Endothelial cell of hepatic sinusoid (primary cell): ENCODE measurements at regions not wholly inside any gene's neighbourhood (a gene's known extent, or its start where the extent isn't known, plus 50 kb on each side); places are given as distances from the start of the nearest gene placed in this dataset.
"Not testable (repeated sequence)": the region's sequence is repeated elsewhere in the genome, so short reads cannot be mapped to it uniquely, and the experiment has no call there.

Experiments used
- in situ Hi-C: cut with HindIII; loops from 2 replicates; pipeline ENCODE4 v1.10.0; 2017; ENCODE audit warnings: low sequenced_read_pairs

- in situ Hi-C loops: no loop called here
These were observed 140.6 kb downstream of the LCA5 start for GRCh38 chr6:79396625-79397024.

GRCh38 chr6:79394690-79395089 lies 142.5 kb downstream of the LCA5 start:
- in situ Hi-C loops: loop anchor here (5.0 kb wide), 1 partner anchor 38 kb away; no protein-coding TSS in a partner anchor

- in situ Hi-C loops: loop anchor here (5.0 kb wide), 1 partner anchor 40 kb away; no protein-coding TSS in a partner anchor
These were observed 145.1 kb downstream of the LCA5 start for GRCh38 chr6:79392094-79392493.

- in situ Hi-C loops: loop anchor here (5.0 kb wide), 1 partner anchor 41 kb away; no protein-coding TSS in a partner anchor
These were observed 145.8 kb downstream of the LCA5 start for GRCh38 chr6:79391480-79391879.

GRCh38 chr6:79385893-79386292 lies 151.3 kb downstream of the LCA5 start:
- in situ Hi-C loops: no loop called here

GRCh38 chr6:79385333-79385732 lies 150.9 kb upstream of the HMGN3 start:
- in situ Hi-C loops: no loop called here

- in situ Hi-C loops: no loop called here
These were observed 150.4 kb upstream of the HMGN3 start for GRCh38 chr6:79384845-79385244.

- in situ Hi-C loops: no loop called here
These were observed 144.5 kb upstream of the HMGN3 start for GRCh38 chr6:79378957-79379356.

GRCh38 chr6:79377888-79378348 lies 143.4 kb upstream of the HMGN3 start:
- in situ Hi-C loops: no loop called here

GRCh38 chr6:79377047-79377446 lies 142.6 kb upstream of the HMGN3 start:
- in situ Hi-C loops: no loop called here

- in situ Hi-C loops: no loop called here
These were observed 141.3 kb upstream of the HMGN3 start for GRCh38 chr6:79375635-79376337.

GRCh38 chr6:79374308-79374707 lies 139.8 kb upstream of the HMGN3 start:
- in situ Hi-C loops: no loop called here

GRCh38 chr6:79373880-79374279 lies 139.4 kb upstream of the HMGN3 start:
- in situ Hi-C loops: no loop called here

- in situ Hi-C loops: no loop called here
These were observed 138.8 kb upstream of the HMGN3 start for GRCh38 chr6:79373246-79373645.

- in situ Hi-C loops: no loop called here
These were observed 138.3 kb upstream of the HMGN3 start for GRCh38 chr6:79372757-79373156.

- in situ Hi-C loops: no loop called here
These were observed 134.5 kb upstream of the HMGN3 start for GRCh38 chr6:79369026-79369425.

- in situ Hi-C loops: not testable (repeated sequence)
These were observed 129.0 kb upstream of the HMGN3 start for GRCh38 chr6:79363441-79363840.

- in situ Hi-C loops: not testable (repeated sequence)
These were observed 126.6 kb upstream of the HMGN3 start for GRCh38 chr6:79361074-79361473.

- in situ Hi-C loops: no loop called here
These were observed 118.7 kb upstream of the HMGN3 start for GRCh38 chr6:79353226-79353625.

- in situ Hi-C loops: no loop called here
These were observed 104.0 kb upstream of the HMGN3 start for GRCh38 chr6:79338493-79338892.

- in situ Hi-C loops: no loop called here
These were observed 100.7 kb upstream of the HMGN3 start for GRCh38 chr6:79335133-79335674.

GRCh38 chr6:79334674-79335073 lies 100.2 kb upstream of the HMGN3 start:
- in situ Hi-C loops: no loop called here
